GM21619 (cell line): ENCODE measurements at regions not wholly inside any gene's neighbourhood (a gene's known extent, or its start where the extent isn't known, plus 50 kb on each side); places are given as distances from the start of the nearest gene placed in this dataset.

Experiments used
- ATAC-seq: cut with Tn5 transposase; IDR thresholded peaks from one replicate; pipeline ENCODE4 v1.9.1; 2021; ENCODE audit not compliant: unreplicated experiment

- ATAC-seq: no peak
Measured at GRCh38 chr6:9623985-9624384, 790.9 kb downstream of the TFAP2A start.

GRCh38 chr6:9623228-9623832 lies 791.5 kb downstream of the TFAP2A start:
- no peak for ATAC-seq

- ATAC-seq: no peak
Measured at GRCh38 chr6:9621276-9621675, 793.6 kb downstream of the TFAP2A start.

- ATAC-seq: no peak
Measured at GRCh38 chr6:9620687-9621086, 794.2 kb downstream of the TFAP2A start.

GRCh38 chr6:9620263-9620662 lies 794.6 kb downstream of the TFAP2A start:
- ATAC-seq: no peak

- no peak for ATAC-seq
Measured at GRCh38 chr6:9614778-9615177, 800.1 kb downstream of the TFAP2A start.

- no peak for ATAC-seq
Measured at GRCh38 chr6:9612489-9612888, 802.4 kb downstream of the TFAP2A start.

- no peak for ATAC-seq
Measured at GRCh38 chr6:9610620-9611415, 804.1 kb downstream of the TFAP2A start.

GRCh38 chr6:9606435-9607134 lies 808.3 kb downstream of the TFAP2A start:
- no peak for ATAC-seq

GRCh38 chr6:9594746-9595145 lies 820.1 kb downstream of the TFAP2A start:
- no peak for ATAC-seq

GRCh38 chr6:9593554-9593953 lies 821.3 kb downstream of the TFAP2A start:
- no peak for ATAC-seq

GRCh38 chr6:9583753-9584352 lies 831.0 kb downstream of the TFAP2A start:
- no peak for ATAC-seq

- no peak for ATAC-seq
Measured at GRCh38 chr6:9581155-9581554, 833.7 kb downstream of the TFAP2A start.

- ATAC-seq: no peak
Measured at GRCh38 chr6:9576521-9576920, 838.4 kb downstream of the TFAP2A start.

GRCh38 chr6:9566096-9566495 lies 848.8 kb downstream of the TFAP2A start:
- ATAC-seq: no peak

GRCh38 chr6:9564021-9564420 lies 850.9 kb downstream of the TFAP2A start:
- ATAC-seq: no peak

GRCh38 chr6:9563568-9563967 lies 851.3 kb downstream of the TFAP2A start:
- no peak for ATAC-seq

GRCh38 chr6:9554806-9555205 lies 860.1 kb downstream of the TFAP2A start:
- no peak for ATAC-seq

- ATAC-seq: no peak
Measured at GRCh38 chr6:9554323-9554722, 860.6 kb downstream of the TFAP2A start.

- ATAC-seq: no peak
Measured at GRCh38 chr6:9553002-9553401, 861.9 kb downstream of the TFAP2A start.

- no peak for ATAC-seq
Measured at GRCh38 chr6:9543649-9544048, 871.2 kb downstream of the TFAP2A start.
